Neural cell (in vitro differentiated cells): ENCODE measurements at regions not wholly inside any gene's neighbourhood (a gene's known extent, or its start where the extent isn't known, plus 50 kb on each side); places are given as distances from the start of the nearest gene placed in this dataset.

Experiments
- H2AFZ ChIP-seq: fragments of 200-600, 300-800 bp; sonication (generic), shearing (Covaris generic); 2 replicates; pipeline ENCODE4 v1.6.0; 2014; ENCODE audit warnings: low read depth, mild to moderate bottlenecking, antibody characterized with exemption, low read length, moderate library complexity
- H3F3A ChIP-seq: fragments of 200-600 bp; shearing (Covaris generic); 2 replicates; pipeline ENCODE4 v1.6.1; 2016; ENCODE audit warnings: mild to moderate bottlenecking, moderate library complexity, mixed read lengths, antibody characterized with exemption, low read length; ENCODE audit not compliant: insufficient read depth, poor library complexity, severe bottlenecking
- H3K27ac ChIP-seq: fragments of 200-600, 300-800 bp; sonication (generic), shearing (Covaris generic); 2 replicates; pipeline ENCODE4 v1.5.1; 2014; ENCODE audit warnings: mild to moderate bottlenecking, low read length, moderate library complexity
- H3K27me3 ChIP-seq: fragments of 300-800, 200-600 bp; sonication (generic), shearing (Covaris generic); 2 replicates; pipeline ENCODE4 v1.6.0; 2014; ENCODE audit warnings: mild to moderate bottlenecking, low read depth, low read length, moderate library complexity; ENCODE audit not compliant: insufficient read depth
- H3K36me3 ChIP-seq: fragments of 300-800, 200-600 bp; sonication (generic), shearing (Covaris generic); 2 replicates; pipeline ENCODE4 v1.5.1; 2014; ENCODE audit warnings: mild to moderate bottlenecking, antibody characterized with exemption, low read length, moderate library complexity; ENCODE audit not compliant: insufficient read depth
- H3K4me2 ChIP-seq: fragments of 300-800, 200-600 bp; sonication (generic), shearing (Covaris generic); 2 replicates; pipeline ENCODE4 v1.6.0; 2014; ENCODE audit warnings: mild to moderate bottlenecking, low read length
- H3K4me3 ChIP-seq: fragments of 300-800, 200-600 bp; sonication (generic), shearing (Covaris generic); 2 replicates; pipeline ENCODE4 v1.5.1; 2014; ENCODE audit warnings: mild to moderate bottlenecking, low read length, moderate library complexity
- H3K79me2 ChIP-seq: fragments of 200-600 bp; shearing (Covaris generic); replicated peaks from 2 replicates; pipeline ENCODE4 v1.6.0; 2014; ENCODE audit warnings: mild to moderate bottlenecking, low read length, moderate library complexity; ENCODE audit not compliant: insufficient read depth
- H3K9ac ChIP-seq: fragments of 300-800, 200-600 bp; sonication (generic), shearing (Covaris generic); 2 replicates; pipeline ENCODE4 v1.6.1; 2016; ENCODE audit warnings: mild to moderate bottlenecking, low read length, mixed read lengths
- H3K9me2 ChIP-seq: fragments of 200-600 bp; shearing (Covaris generic); 2 replicates; pipeline ENCODE4 v1.6.1; 2016; ENCODE audit warnings: mild to moderate bottlenecking, low read length, mixed read lengths; ENCODE audit not compliant: insufficient read depth
- H3K9me3 ChIP-seq: fragments of 200-600, 300-800 bp; sonication (generic), shearing (Covaris generic); 2 replicates; pipeline ENCODE4 v1.6.1; 2016; ENCODE audit warnings: mild to moderate bottlenecking, mixed run types, low read length, moderate library complexity, mixed read lengths
- H4K20me1 ChIP-seq: fragments of 200-600 bp; shearing (Covaris generic); 2 replicates; pipeline ENCODE4 v1.6.1; 2016; ENCODE audit warnings: mild to moderate bottlenecking, mixed run types; ENCODE audit not compliant: insufficient read depth
- EP300 ChIP-seq: fragments of 450-650 bp; conservative IDR thresholded peaks from 2 replicates; pipeline ENCODE4 v1.6.1; 2014; ENCODE audit warnings: antibody characterized with exemption, mild to moderate bottlenecking, moderate library complexity; ENCODE audit not compliant: poor library complexity, severe bottlenecking
- EZH2 ChIP-seq: fragments of 200-600, 300-800 bp; shearing (Covaris generic), sonication (generic); IDR thresholded peaks from 2 replicates; pipeline ENCODE4 v1.6.1; 2014; ENCODE audit warnings: antibody characterized with exemption, low read length, borderline replicate concordance, mild to moderate bottlenecking; ENCODE audit not compliant: insufficient read depth, poor library complexity, severe bottlenecking
- MXI1 ChIP-seq: fragments of 450-650 bp; conservative IDR thresholded peaks from 2 replicates; pipeline ENCODE4 v1.6.1; 2014; ENCODE audit warnings: antibody characterized with exemption, mild to moderate bottlenecking; ENCODE audit not compliant: poor library complexity, severe bottlenecking
- POLR2AphosphoS5 ChIP-seq: IDR thresholded peaks from 2 replicates; pipeline ENCODE4 v1.6.1; 2012
- RAD21 ChIP-seq: fragments of 450-650 bp; conservative IDR thresholded peaks from 2 replicates; pipeline ENCODE4 v1.6.1; 2014; ENCODE audit warnings: antibody characterized with exemption, mild to moderate bottlenecking, moderate library complexity
- SMC3 ChIP-seq: fragments of 450-650 bp; conservative IDR thresholded peaks from 2 replicates; pipeline ENCODE4 v1.6.1; 2014; ENCODE audit warnings: antibody characterized with exemption, mild to moderate bottlenecking, moderate library complexity; ENCODE audit not compliant: poor library complexity
- TAF1 ChIP-seq: IDR thresholded peaks from 2 replicates; pipeline ENCODE4 v1.6.1; 2012; ENCODE audit warnings: low read depth
- TF ChIP-seq, protein P1 (sequence below): fragments of 450-650 bp; IDR thresholded peaks from 2 replicates; pipeline ENCODE4 v1.5.1; 2014; ENCODE audit warnings: antibody characterized with exemption, mild to moderate bottlenecking, moderate library complexity; ENCODE audit not compliant: poor library complexity, severe bottlenecking
- TF ChIP-seq, protein P2 (sequence below): IDR thresholded peaks from 2 replicates; pipeline ENCODE4 v1.6.1; 2012; ENCODE audit warnings: borderline replicate concordance

DNA sequence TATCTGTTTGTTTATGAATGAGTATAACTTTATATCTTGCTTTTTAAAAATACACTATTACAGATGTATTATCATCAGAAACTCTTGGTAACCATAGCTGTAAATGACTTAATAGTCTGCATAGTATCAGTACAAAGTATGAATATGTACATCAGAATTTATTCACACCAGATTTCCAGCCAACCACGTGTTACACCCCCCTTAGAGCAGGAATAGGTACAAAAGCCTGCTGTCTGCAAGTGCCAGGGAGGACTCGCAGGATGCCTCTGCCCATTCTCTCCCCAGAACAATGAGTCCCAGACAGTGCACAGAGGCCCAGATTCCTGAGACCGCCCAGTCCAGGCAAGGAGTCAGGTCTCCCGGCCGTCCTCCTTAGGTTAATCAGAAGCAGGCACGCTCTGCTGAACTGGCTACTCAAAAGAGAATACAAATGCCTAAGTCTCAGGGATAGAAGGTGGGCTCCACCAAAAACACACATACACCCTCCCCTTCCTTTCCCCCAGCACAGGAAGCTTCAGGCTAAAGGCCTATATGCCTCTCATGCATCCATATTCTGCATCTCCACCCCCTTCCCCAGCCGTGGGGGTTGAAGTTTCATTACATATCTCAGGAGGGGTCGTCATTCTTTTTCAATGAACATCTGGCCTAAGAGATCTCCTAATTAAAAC, 159.1 kb upstream of the CDH11 start:
- Histone ChIP-seq H3K79me2 (no peaks in the 10 kb centered on the region), H2AFZ (no peak overlapping the region), H3K9me2 (no peaks in the 10 kb centered on the region), H3K27ac (no peak overlapping the region), H3K4me3 (no peak overlapping the region), H3F3A (no peaks in the 10 kb centered on the region), H3K4me2 (no peak overlapping the region), H3K9ac (no peak overlapping the region), H3K36me3 (no peaks in the 10 kb centered on the region), H3K9me3 (no peaks in the 10 kb centered on the region), H3K27me3 (no peaks in the 10 kb centered on the region), H4K20me1 (no peaks in the 10 kb centered on the region)
- TF ChIP-seq MXI1 (no peak), RAD21 (no peak), EZH2 (no peak), POLR2AphosphoS5 (no peak), EP300 (no peak), SMC3 (no peak), TAF1 (no peak)
- TF ChIP-seq, protein P1, sequence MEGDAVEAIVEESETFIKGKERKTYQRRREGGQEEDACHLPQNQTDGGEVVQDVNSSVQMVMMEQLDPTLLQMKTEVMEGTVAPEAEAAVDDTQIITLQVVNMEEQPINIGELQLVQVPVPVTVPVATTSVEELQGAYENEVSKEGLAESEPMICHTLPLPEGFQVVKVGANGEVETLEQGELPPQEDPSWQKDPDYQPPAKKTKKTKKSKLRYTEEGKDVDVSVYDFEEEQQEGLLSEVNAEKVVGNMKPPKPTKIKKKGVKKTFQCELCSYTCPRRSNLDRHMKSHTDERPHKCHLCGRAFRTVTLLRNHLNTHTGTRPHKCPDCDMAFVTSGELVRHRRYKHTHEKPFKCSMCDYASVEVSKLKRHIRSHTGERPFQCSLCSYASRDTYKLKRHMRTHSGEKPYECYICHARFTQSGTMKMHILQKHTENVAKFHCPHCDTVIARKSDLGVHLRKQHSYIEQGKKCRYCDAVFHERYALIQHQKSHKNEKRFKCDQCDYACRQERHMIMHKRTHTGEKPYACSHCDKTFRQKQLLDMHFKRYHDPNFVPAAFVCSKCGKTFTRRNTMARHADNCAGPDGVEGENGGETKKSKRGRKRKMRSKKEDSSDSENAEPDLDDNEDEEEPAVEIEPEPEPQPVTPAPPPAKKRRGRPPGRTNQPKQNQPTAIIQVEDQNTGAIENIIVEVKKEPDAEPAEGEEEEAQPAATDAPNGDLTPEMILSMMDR, result no peak
- TF ChIP-seq, protein P2, sequence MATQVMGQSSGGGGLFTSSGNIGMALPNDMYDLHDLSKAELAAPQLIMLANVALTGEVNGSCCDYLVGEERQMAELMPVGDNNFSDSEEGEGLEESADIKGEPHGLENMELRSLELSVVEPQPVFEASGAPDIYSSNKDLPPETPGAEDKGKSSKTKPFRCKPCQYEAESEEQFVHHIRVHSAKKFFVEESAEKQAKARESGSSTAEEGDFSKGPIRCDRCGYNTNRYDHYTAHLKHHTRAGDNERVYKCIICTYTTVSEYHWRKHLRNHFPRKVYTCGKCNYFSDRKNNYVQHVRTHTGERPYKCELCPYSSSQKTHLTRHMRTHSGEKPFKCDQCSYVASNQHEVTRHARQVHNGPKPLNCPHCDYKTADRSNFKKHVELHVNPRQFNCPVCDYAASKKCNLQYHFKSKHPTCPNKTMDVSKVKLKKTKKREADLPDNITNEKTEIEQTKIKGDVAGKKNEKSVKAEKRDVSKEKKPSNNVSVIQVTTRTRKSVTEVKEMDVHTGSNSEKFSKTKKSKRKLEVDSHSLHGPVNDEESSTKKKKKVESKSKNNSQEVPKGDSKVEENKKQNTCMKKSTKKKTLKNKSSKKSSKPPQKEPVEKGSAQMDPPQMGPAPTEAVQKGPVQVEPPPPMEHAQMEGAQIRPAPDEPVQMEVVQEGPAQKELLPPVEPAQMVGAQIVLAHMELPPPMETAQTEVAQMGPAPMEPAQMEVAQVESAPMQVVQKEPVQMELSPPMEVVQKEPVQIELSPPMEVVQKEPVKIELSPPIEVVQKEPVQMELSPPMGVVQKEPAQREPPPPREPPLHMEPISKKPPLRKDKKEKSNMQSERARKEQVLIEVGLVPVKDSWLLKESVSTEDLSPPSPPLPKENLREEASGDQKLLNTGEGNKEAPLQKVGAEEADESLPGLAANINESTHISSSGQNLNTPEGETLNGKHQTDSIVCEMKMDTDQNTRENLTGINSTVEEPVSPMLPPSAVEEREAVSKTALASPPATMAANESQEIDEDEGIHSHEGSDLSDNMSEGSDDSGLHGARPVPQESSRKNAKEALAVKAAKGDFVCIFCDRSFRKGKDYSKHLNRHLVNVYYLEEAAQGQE, result no peak

DNA sequence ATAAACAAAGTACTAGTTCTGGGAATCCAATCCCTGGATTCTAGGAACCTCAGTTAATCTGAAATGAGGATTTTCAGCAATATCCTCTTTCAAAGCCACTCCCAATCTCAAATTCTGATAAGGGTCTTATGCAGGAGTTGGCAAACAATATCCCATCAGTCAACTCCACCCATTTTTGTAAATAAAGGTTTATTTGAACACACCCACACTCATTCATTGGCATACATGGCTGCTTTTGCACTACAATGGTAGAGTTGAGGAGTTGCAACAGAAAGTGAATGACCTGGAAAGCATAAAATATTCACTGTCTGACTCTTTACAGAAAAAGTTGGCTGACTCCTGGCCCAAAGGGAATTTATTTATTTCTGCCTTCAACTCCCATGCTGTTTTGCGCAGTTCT, 157.7 kb upstream of the CDH11 start:
- no peak overlapping the region for H3K27ac ChIP-seq
- no peaks in the 10 kb centered on the region for H3K9me2 ChIP-seq
- H2AFZ ChIP-seq, result no peak overlapping the region
- H3K79me2 ChIP-seq, result no peaks in the 10 kb centered on the region
- H3F3A ChIP-seq, result no peaks in the 10 kb centered on the region
- no peaks in the 10 kb centered on the region for H3K36me3 ChIP-seq
- no peak overlapping the region for H3K4me3 ChIP-seq
- TF ChIP-seq EP300 (no peak), POLR2AphosphoS5 (no peak), RAD21 (no peak), TAF1 (no peak), SMC3 (no peak), EZH2 (no peak), MXI1 (no peak)
- TF ChIP-seq, protein P2, result no peak
- H3K4me2 ChIP-seq, result no peak overlapping the region
- H3K9ac ChIP-seq, result no peak overlapping the region
- no peaks in the 10 kb centered on the region for H4K20me1 ChIP-seq
- no peaks in the 10 kb centered on the region for H3K27me3 ChIP-seq
- H3K9me3 ChIP-seq, result no peaks in the 10 kb centered on the region
